Astrocyte (in vitro differentiated cells and primary cell): ENCODE measurements at regions not wholly inside any gene's neighbourhood (a gene's known extent, or its start where the extent isn't known, plus 50 kb on each side); places are given as distances from the start of the nearest gene placed in this dataset.

Source experiments
- CTCF ChIP-seq: IDR thresholded peaks from 2 replicates; pipeline ENCODE4 v1.5.1; 2011; ENCODE audit warnings: low read depth, mild to moderate bottlenecking, inconsistent platforms, low read length, moderate library complexity; ENCODE audit not compliant: insufficient read depth
- EZH2 ChIP-seq: IDR thresholded peaks from 2 replicates; pipeline ENCODE4 v1.6.1; 2012; ENCODE audit warnings: mild to moderate bottlenecking, low read length, inconsistent platforms; ENCODE audit not compliant: insufficient read depth

- TF ChIP-seq CTCF (no peak), EZH2 (no peak)
Observed at GRCh38 chr3:25262322-25262721, 165.7 kb upstream of the RARB start.
